NCI-H2029 treated with DMSO at 0.1 percent for 48 hours (cell line): ENCODE measurements at regions not wholly inside any gene's neighbourhood (a gene's known extent, or its start where the extent isn't known, plus 50 kb on each side); places are given as distances from the start of the nearest gene placed in this dataset.
"Not testable (repeated sequence)": the region's sequence is repeated elsewhere in the genome, so short reads cannot be mapped to it uniquely, and the experiment has no call there.

ENCODE experiments used
- DNase-seq: peaks from one replicate; lab custom pipeline; 2025; lab: John Stamatoyannopoulos, UW

GRCh38 chr5:174436750-174437149 lies 287.6 kb upstream of the MSX2 start:
- DNase-seq, result no peak

GRCh38 chr5:174444479-174445188 lies 279.7 kb upstream of the MSX2 start:
- DNase-seq, result no peak

- no peak for DNase-seq
These were observed 277.9 kb upstream of the MSX2 start for GRCh38 chr5:174446446-174446845.

GRCh38 chr5:174446988-174447387 lies 277.4 kb upstream of the MSX2 start:
- DNase-seq, result no peak

- DNase-seq, result no peak
These were observed 276.3 kb upstream of the MSX2 start for GRCh38 chr5:174448041-174448440.

- no peak for DNase-seq
These were observed 275.7 kb upstream of the MSX2 start for GRCh38 chr5:174448662-174449061.

- no peak for DNase-seq
These were observed 270.7 kb upstream of the MSX2 start for GRCh38 chr5:174453690-174454089.

GRCh38 chr5:174454464-174454863 lies 269.9 kb upstream of the MSX2 start:
- DNase-seq, result no peak

- no peak for DNase-seq
These were observed 269.5 kb upstream of the MSX2 start for GRCh38 chr5:174454890-174455289.

- DNase-seq, result no peak
These were observed 269.1 kb upstream of the MSX2 start for GRCh38 chr5:174455301-174455700.

- DNase-seq, result no peak
These were observed 267.2 kb upstream of the MSX2 start for GRCh38 chr5:174457141-174457678.

GRCh38 chr5:174459071-174459702 lies 265.2 kb upstream of the MSX2 start:
- no peak for DNase-seq

- no peak for DNase-seq
These were observed 264.4 kb upstream of the MSX2 start for GRCh38 chr5:174459832-174460448.

- DNase-seq, result no peak
These were observed 262.3 kb upstream of the MSX2 start for GRCh38 chr5:174462129-174462528.

GRCh38 chr5:174464504-174465165 lies 259.7 kb upstream of the MSX2 start:
- no peak for DNase-seq

- not testable (repeated sequence) for DNase-seq
These were observed 252.9 kb upstream of the MSX2 start for GRCh38 chr5:174471528-174471927.

GRCh38 chr5:174472956-174473355 lies 251.4 kb upstream of the MSX2 start:
- DNase-seq, result no peak

GRCh38 chr5:174476001-174476400 lies 248.4 kb upstream of the MSX2 start:
- not testable (repeated sequence) for DNase-seq

GRCh38 chr5:174479325-174479724 lies 245.1 kb upstream of the MSX2 start:
- no peak for DNase-seq

GRCh38 chr5:174481737-174482136 lies 242.6 kb upstream of the MSX2 start:
- no peak for DNase-seq

- DNase-seq, result no peak
These were observed 241.8 kb upstream of the MSX2 start for GRCh38 chr5:174482607-174483024.

- no peak for DNase-seq
These were observed 241.0 kb upstream of the MSX2 start for GRCh38 chr5:174483411-174483810.

GRCh38 chr5:174489215-174489614 lies 235.2 kb upstream of the MSX2 start:
- DNase-seq, result no peak
